ENCODE measurements at regions not wholly inside any gene's neighbourhood (a gene's known extent, or its start where the extent isn't known, plus 50 kb on each side); places are given as distances from the start of the nearest gene placed in this dataset.

DNA sequence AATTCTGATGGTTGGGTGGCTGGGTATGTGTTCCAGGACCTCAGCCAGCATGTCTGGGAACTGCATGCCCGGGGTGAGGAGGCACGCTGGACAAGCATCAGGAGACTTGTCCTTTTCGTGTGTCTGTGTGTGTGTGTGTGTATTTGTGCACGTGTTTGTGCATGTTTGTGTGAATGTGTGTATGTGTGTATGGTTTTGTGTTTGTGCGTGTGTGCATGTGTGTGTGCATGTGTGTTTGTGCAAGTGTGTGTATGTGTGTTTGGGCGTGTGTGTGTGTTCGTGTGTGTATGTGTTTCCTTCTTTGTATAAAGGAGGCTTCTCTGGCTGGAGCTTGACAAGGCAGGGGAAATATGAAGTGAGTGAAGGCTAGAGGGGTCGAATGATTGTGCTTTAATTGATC, 491.5 kb downstream of the IRX1 start:
- Histone ChIP-seq H3K27ac (ENCODE audit: low read length in 2 of 2) (no peak overlapping the region), H2AFZ (ENCODE audit: insufficient read depth, low read depth, low read length, poor library complexity, severe bottlenecking) (no peak overlapping the region), H3K9ac (ENCODE audit: low read length) (no peak overlapping the region), H3K4me2 (replicated peaks; ENCODE audit: low read depth, low read length, poor library complexity, severe bottlenecking) (no peak overlapping the region), H3K36me3 (replicated peaks in 1 of 2; ENCODE audit: control extremely low read depth in 1 of 2, control insufficient read depth in 1 of 2, extremely low read depth in 1 of 2, insufficient read depth in 2 of 2, low read length in 1 of 2) (no peaks in the 10 kb centered on the region), H3K27me3 (replicated peaks in 1 of 4; ENCODE audit: control extremely low read depth in 1 of 4, control insufficient read depth in 3 of 4, insufficient read depth in 4 of 4, low read length in 3 of 4) (no peaks in the 10 kb centered on the region), H3K4me3 (ENCODE audit: control extremely low read depth in 1 of 5, extremely low read depth in 1 of 5, insufficient read depth in 1 of 5, low read depth in 2 of 5, low read length in 4 of 5) (no peak overlapping the region), H3K4me1 (ENCODE audit: control insufficient read depth in 2 of 2, insufficient read depth in 2 of 2, low read length in 2 of 2) (no peaks in the 10 kb centered on the region), H4K20me1 (ENCODE audit: control insufficient read depth, insufficient read depth, low read length, poor library complexity, severe bottlenecking) (no peaks in the 10 kb centered on the region), H3K79me2 (ENCODE audit: control insufficient read depth, insufficient read depth, low read length) (no peaks in the 10 kb centered on the region), H3K9me3 (ENCODE audit: control extremely low read depth in 1 of 3, control insufficient read depth in 2 of 3, insufficient read depth in 1 of 3, low read length in 2 of 3) (no peaks in the 10 kb centered on the region)
- Mint-ChIP-seq H3K27me3 (no peaks in the 10 kb centered on the region), H3K4me3 (no peak overlapping the region), H3K27ac (no peak overlapping the region), H3K4me1 (no peaks in the 10 kb centered on the region), H3K9me3 (ENCODE audit: insufficient read depth) (no peaks in the 10 kb centered on the region)
- CTCF ChIA-PET: no interaction called here
- ATAC-seq (ENCODE audit: low read depth) (no peak), DNase-seq (no peak)
- POLR2A ChIA-PET: no interaction called here
- WGBS (ENCODE audit: insufficient coverage): 84% methylated on average over 7 of the region's 8 CpGs
- intact Hi-C loops (cut with micrococcal nuclease): no loop called here
- no peak for TF ChIP-seq EZH2 (IDR thresholded peaks at IDR 0.05; ENCODE audit: borderline replicate concordance, insufficient read depth, low read depth, low read length, poor library complexity, severe bottlenecking)
- TF ChIP-seq, protein P1, sequence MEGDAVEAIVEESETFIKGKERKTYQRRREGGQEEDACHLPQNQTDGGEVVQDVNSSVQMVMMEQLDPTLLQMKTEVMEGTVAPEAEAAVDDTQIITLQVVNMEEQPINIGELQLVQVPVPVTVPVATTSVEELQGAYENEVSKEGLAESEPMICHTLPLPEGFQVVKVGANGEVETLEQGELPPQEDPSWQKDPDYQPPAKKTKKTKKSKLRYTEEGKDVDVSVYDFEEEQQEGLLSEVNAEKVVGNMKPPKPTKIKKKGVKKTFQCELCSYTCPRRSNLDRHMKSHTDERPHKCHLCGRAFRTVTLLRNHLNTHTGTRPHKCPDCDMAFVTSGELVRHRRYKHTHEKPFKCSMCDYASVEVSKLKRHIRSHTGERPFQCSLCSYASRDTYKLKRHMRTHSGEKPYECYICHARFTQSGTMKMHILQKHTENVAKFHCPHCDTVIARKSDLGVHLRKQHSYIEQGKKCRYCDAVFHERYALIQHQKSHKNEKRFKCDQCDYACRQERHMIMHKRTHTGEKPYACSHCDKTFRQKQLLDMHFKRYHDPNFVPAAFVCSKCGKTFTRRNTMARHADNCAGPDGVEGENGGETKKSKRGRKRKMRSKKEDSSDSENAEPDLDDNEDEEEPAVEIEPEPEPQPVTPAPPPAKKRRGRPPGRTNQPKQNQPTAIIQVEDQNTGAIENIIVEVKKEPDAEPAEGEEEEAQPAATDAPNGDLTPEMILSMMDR (IDR thresholded peaks at IDR 0.05): no peak

DNA sequence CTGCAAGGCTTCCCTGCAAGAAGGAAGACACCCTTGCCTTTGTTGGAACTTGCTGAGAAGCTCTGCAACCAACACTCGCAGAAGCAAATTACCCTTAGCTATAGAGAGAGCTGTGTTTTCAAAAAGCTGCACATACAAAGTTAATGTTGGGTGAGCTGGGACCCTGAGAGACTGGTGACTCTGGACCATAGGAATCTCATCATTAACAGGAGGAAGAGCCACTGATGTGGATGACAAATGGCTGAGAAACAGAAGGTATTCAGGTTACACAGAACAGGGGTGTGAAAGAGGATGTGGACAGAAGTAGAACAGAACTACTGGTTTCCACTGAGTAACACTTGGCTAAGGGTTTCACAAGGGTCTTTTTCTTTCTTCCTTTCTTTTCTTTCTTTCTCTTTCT, 493.5 kb downstream of the IRX1 start:
- H3K4me3 Mint-ChIP-seq: no peak overlapping the region
- Histone ChIP-seq H2AFZ (ENCODE audit: insufficient read depth, low read depth, low read length, poor library complexity, severe bottlenecking) (no peak overlapping the region), H4K20me1 (ENCODE audit: control insufficient read depth, insufficient read depth, low read length, poor library complexity, severe bottlenecking) (no peaks in the 10 kb centered on the region), H3K4me3 (ENCODE audit: control extremely low read depth in 1 of 5, extremely low read depth in 1 of 5, insufficient read depth in 1 of 5, low read depth in 2 of 5, low read length in 4 of 5) (no peak overlapping the region), H3K4me2 (replicated peaks; ENCODE audit: low read depth, low read length, poor library complexity, severe bottlenecking) (no peak overlapping the region), H3K27me3 (replicated peaks in 1 of 4; ENCODE audit: control extremely low read depth in 1 of 4, control insufficient read depth in 3 of 4, insufficient read depth in 4 of 4, low read length in 3 of 4) (no peaks in the 10 kb centered on the region), H3K79me2 (ENCODE audit: control insufficient read depth, insufficient read depth, low read length) (no peaks in the 10 kb centered on the region), H3K4me1 (ENCODE audit: control insufficient read depth in 2 of 2, insufficient read depth in 2 of 2, low read length in 2 of 2) (no peaks in the 10 kb centered on the region), H3K27ac (ENCODE audit: low read length in 2 of 2) (no peak overlapping the region), H3K9ac (ENCODE audit: low read length) (no peak overlapping the region), H3K36me3 (replicated peaks in 1 of 2; ENCODE audit: control extremely low read depth in 1 of 2, control insufficient read depth in 1 of 2, extremely low read depth in 1 of 2, insufficient read depth in 2 of 2, low read length in 1 of 2) (no peaks in the 10 kb centered on the region), H3K9me3 (ENCODE audit: control extremely low read depth in 1 of 3, control insufficient read depth in 2 of 3, insufficient read depth in 1 of 3, low read length in 2 of 3) (peaks cover 0 to 2% (median 0%) of the 10 kb centered on the region in 3 donors)
- ATAC-seq (ENCODE audit: low read depth): no peak
- H3K27ac Mint-ChIP-seq: no peak overlapping the region
- intact Hi-C loops (cut with micrococcal nuclease): no loop called here
- TF ChIP-seq, protein P1 (IDR thresholded peaks at IDR 0.05): no peak
- no peak for TF ChIP-seq EZH2 (IDR thresholded peaks at IDR 0.05; ENCODE audit: borderline replicate concordance, insufficient read depth, low read depth, low read length, poor library complexity, severe bottlenecking)
- WGBS (ENCODE audit: insufficient coverage): no CpG with 5 or more reads among the region's 1 CpG
- no peaks in the 10 kb centered on the region for H3K27me3 Mint-ChIP-seq
- ChIA-PET CTCF (no interaction called here), POLR2A (no interaction called here)
- no peaks in the 10 kb centered on the region for H3K9me3 Mint-ChIP-seq (ENCODE audit: insufficient read depth)
- no peak for DNase-seq
- H3K4me1 Mint-ChIP-seq: no peaks in the 10 kb centered on the region
